ENCODE measurements at regions not wholly inside any gene's neighbourhood (a gene's known extent, or its start where the extent isn't known, plus 50 kb on each side); places are given as distances from the start of the nearest gene placed in this dataset.

GRCh38 chr2:138213624-138214023, 249.4 kb downstream of the HNMT start:
- TF ChIP-seq SPI1 (IDR thresholded peaks at IDR 0.05; ENCODE audit: borderline replicate concordance, low read depth) = no peak
- no peak for TF ChIP-seq POLR2AphosphoS5 (IDR thresholded peaks at IDR 0.05; ENCODE audit: low read depth)
- no peak for TF ChIP-seq GABPA (IDR thresholded peaks at IDR 0.05; ENCODE audit: low read depth)
- no peak for TF ChIP-seq REST (IDR thresholded peaks at IDR 0.05; ENCODE audit: insufficient replicate concordance, low read depth)
- TF ChIP-seq CTCF (IDR thresholded peaks at IDR 0.05; ENCODE audit: insufficient read depth, low read length) = no peak

GRCh38 chr2:138215958-138216357, 251.7 kb downstream of the HNMT start:
- DNase-seq (ENCODE audit: low read depth in 1 of 2, low spot score in 1 of 2) = no peak
- Histone ChIP-seq H3K27ac (replicated peaks) (no peak overlapping the region), H3K27me3 (ENCODE audit: insufficient read depth, poor library complexity, severe bottlenecking) (no peaks in the 10 kb centered on the region), H3K4me3 (replicated peaks; ENCODE audit: insufficient read depth, low read length) (no peak overlapping the region)
- TF ChIP-seq SPI1 (IDR thresholded peaks at IDR 0.05; ENCODE audit: borderline replicate concordance, low read depth) = no peak
- no peak for TF ChIP-seq CTCF (IDR thresholded peaks at IDR 0.05; ENCODE audit: insufficient read depth, low read length)
- no peak for TF ChIP-seq POLR2AphosphoS5 (IDR thresholded peaks at IDR 0.05; ENCODE audit: low read depth)
- TF ChIP-seq REST (IDR thresholded peaks at IDR 0.05; ENCODE audit: insufficient replicate concordance, low read depth) = no peak
- TF ChIP-seq GABPA (IDR thresholded peaks at IDR 0.05; ENCODE audit: low read depth) = no peak

More at GRCh38 chr2:138213624-138214023, 249.4 kb downstream of the HNMT start:
- Histone ChIP-seq H3K4me3 (replicated peaks; ENCODE audit: insufficient read depth, low read length) (no peak overlapping the region), H3K27me3 (ENCODE audit: insufficient read depth, poor library complexity, severe bottlenecking) (no peaks in the 10 kb centered on the region), H3K27ac (replicated peaks) (no peak overlapping the region)
- DNase-seq (ENCODE audit: low read depth in 1 of 2, low spot score in 1 of 2) = no peak

GRCh38 chr2:138217975-138218374, 253.7 kb downstream of the HNMT start:
- Histone ChIP-seq H3K27ac (replicated peaks) (no peak overlapping the region), H3K4me3 (replicated peaks; ENCODE audit: insufficient read depth, low read length) (no peak overlapping the region), H3K27me3 (ENCODE audit: insufficient read depth, poor library complexity, severe bottlenecking) (no peaks in the 10 kb centered on the region)
- TF ChIP-seq GABPA (IDR thresholded peaks at IDR 0.05; ENCODE audit: low read depth) (no peak), REST (IDR thresholded peaks at IDR 0.05; ENCODE audit: insufficient replicate concordance, low read depth) (no peak), POLR2AphosphoS5 (IDR thresholded peaks at IDR 0.05; ENCODE audit: low read depth) (no peak), SPI1 (IDR thresholded peaks at IDR 0.05; ENCODE audit: borderline replicate concordance, low read depth) (no peak), CTCF (IDR thresholded peaks at IDR 0.05; ENCODE audit: insufficient read depth, low read length) (no peak)
- no peak for DNase-seq (ENCODE audit: low read depth in 1 of 2, low spot score in 1 of 2)

All from HL-60 (cell line).